ENCODE measurements at regions not wholly inside any gene's neighbourhood (a gene's known extent, or its start where the extent isn't known, plus 50 kb on each side); places are given as distances from the start of the nearest gene placed in this dataset.
"Not testable (repeated sequence)": the region's sequence is repeated elsewhere in the genome, so short reads cannot be mapped to it uniquely, and the experiment has no call there.

- Histone ChIP-seq H3K4me1 (replicated peaks) (no peaks in the 10 kb centered on the region), H3K9me3 (no peaks in the 10 kb centered on the region), H3K27me3 (replicated peaks; ENCODE audit: insufficient read depth) (no peaks in the 10 kb centered on the region), H3K27ac (no peak overlapping the region), H3K4me3 (no peak overlapping the region), H3K36me3 (no peaks in the 10 kb centered on the region)
- 90% methylated on average over 1 of the region's 1 CpG for WGBS
- TF ChIP-seq CTCF (IDR thresholded peaks at IDR 0.05) (no peak), POLR2A (IDR thresholded peaks at IDR 0.05) (no peak), POLR2AphosphoS5 (IDR thresholded peaks at IDR 0.05) (no peak)
- intact Hi-C loops (cut with DNase I), result no loop called here
- DNase-seq (ENCODE audit: low spot score), result no peak
These were observed 160.6 kb downstream of the LIPI start for GRCh38 chr21:14050121-14050520.

GRCh38 chr21:14046401-14046800 lies 164.4 kb downstream of the LIPI start:
- Histone ChIP-seq H3K27me3 (replicated peaks; ENCODE audit: insufficient read depth) (no peaks in the 10 kb centered on the region), H3K4me3 (no peak overlapping the region), H3K36me3 (no peaks in the 10 kb centered on the region), H3K4me1 (replicated peaks) (no peaks in the 10 kb centered on the region), H3K9me3 (no peaks in the 10 kb centered on the region), H3K27ac (no peak overlapping the region)
- TF ChIP-seq POLR2A (IDR thresholded peaks at IDR 0.05) (no peak), CTCF (IDR thresholded peaks at IDR 0.05) (no peak), POLR2AphosphoS5 (IDR thresholded peaks at IDR 0.05) (no peak)
- DNase-seq (ENCODE audit: low spot score), result no peak
- intact Hi-C loops (cut with DNase I), result no loop called here

- DNase-seq (ENCODE audit: low spot score), result no peak
- Histone ChIP-seq H3K4me3 (no peak overlapping the region), H3K36me3 (no peaks in the 10 kb centered on the region), H3K27me3 (replicated peaks; ENCODE audit: insufficient read depth) (no peaks in the 10 kb centered on the region), H3K4me1 (replicated peaks) (no peaks in the 10 kb centered on the region), H3K9me3 (no peaks in the 10 kb centered on the region), H3K27ac (no peak overlapping the region)
- no peak for TF ChIP-seq CTCF (IDR thresholded peaks at IDR 0.05)
- no peak for TF ChIP-seq POLR2A (IDR thresholded peaks at IDR 0.05)
- TF ChIP-seq POLR2AphosphoS5 (IDR thresholded peaks at IDR 0.05), result no peak
- 90% methylated on average over 2 of the region's 2 CpGs for WGBS
- intact Hi-C loops (cut with DNase I), result no loop called here
These were observed 170.4 kb downstream of the LIPI start for GRCh38 chr21:14040386-14040785.

- DNase-seq (ENCODE audit: low spot score); H3K36me3 ChIP-seq; H3K4me3 ChIP-seq; H3K4me1 ChIP-seq (replicated peaks); H3K27ac ChIP-seq; H3K9me3 ChIP-seq; intact Hi-C loops (cut with DNase I); H3K27me3 ChIP-seq (replicated peaks; ENCODE audit: insufficient read depth): not testable (repeated sequence)
- WGBS, result 51% methylated on average over 2 of the region's 2 CpGs
These were observed 182.1 kb downstream of the LIPI start for GRCh38 chr21:14028619-14029018.

GRCh38 chr21:14027235-14027869 lies 183.4 kb downstream of the LIPI start:
- WGBS, result under 1% methylated on average over 27 of the region's 37 CpGs

GRCh38 chr21:14020108-14020507 lies 190.6 kb downstream of the LIPI start:
- 63% methylated on average over 2 of the region's 2 CpGs for WGBS
- intact Hi-C loops (cut with DNase I); H3K4me1 ChIP-seq (replicated peaks); H3K4me3 ChIP-seq; H3K27me3 ChIP-seq (replicated peaks; ENCODE audit: insufficient read depth); H3K9me3 ChIP-seq; DNase-seq (ENCODE audit: low spot score); H3K36me3 ChIP-seq; H3K27ac ChIP-seq: not testable (repeated sequence)

More at GRCh38 chr21:14027235-14027869, 183.4 kb downstream of the LIPI start:
- H3K4me1 ChIP-seq (replicated peaks); intact Hi-C loops (cut with DNase I); H3K27me3 ChIP-seq (replicated peaks; ENCODE audit: insufficient read depth); H3K27ac ChIP-seq; H3K36me3 ChIP-seq; H3K9me3 ChIP-seq: not testable (repeated sequence)
- H3K4me3 ChIP-seq, result peak overlapping the region; percentile 37 to 45
- peak; percentile 74 for DNase-seq (ENCODE audit: low spot score)
- peak; percentile 57 for TF ChIP-seq POLR2AphosphoS5 (IDR thresholded peaks at IDR 0.05)

GRCh38 chr21:14015841-14016240 lies 194.9 kb downstream of the LIPI start:
- intact Hi-C loops (cut with DNase I); H3K36me3 ChIP-seq; DNase-seq (ENCODE audit: low spot score); H3K27ac ChIP-seq; H3K4me1 ChIP-seq (replicated peaks); H3K9me3 ChIP-seq; H3K27me3 ChIP-seq (replicated peaks; ENCODE audit: insufficient read depth); H3K4me3 ChIP-seq: not testable (repeated sequence)
- 78% methylated on average over 7 of the region's 7 CpGs for WGBS

GRCh38 chr21:14013623-14014498 lies 196.9 kb downstream of the LIPI start:
- intact Hi-C loops (cut with DNase I); H3K27ac ChIP-seq; H3K9me3 ChIP-seq; H3K4me3 ChIP-seq; H3K36me3 ChIP-seq; DNase-seq (ENCODE audit: low spot score); H3K27me3 ChIP-seq (replicated peaks; ENCODE audit: insufficient read depth); H3K4me1 ChIP-seq (replicated peaks): not testable (repeated sequence)
- WGBS, result 85% methylated on average over 16 of the region's 18 CpGs

Data from prostate gland (tissue), 2 donors.